K562 (cell line): ENCODE measurements at regions not wholly inside any gene's neighbourhood (a gene's known extent, or its start where the extent isn't known, plus 50 kb on each side); places are given as distances from the start of the nearest gene placed in this dataset.

ENCODE experiments used
- ATAC-seq: fragments of 200-7000 bp; cut with Tn5 transposase; 3 replicates; pipeline ENCODE4 v1.9.1; 2020; ENCODE audit warnings: moderate library complexity
- BruUV-seq: library from RNA; stranded (reverse); fragments of 400-500 nt; replicated peaks from 2 replicates; lab custom pipeline; 2021; lab: Mats Ljungman, UMichigan
- CTCF ChIA-PET: fragments of 300-600 bp; formaldehyde crosslinking; extraction: SDS; loops from one replicate; lab custom pipeline; 2021; ENCODE audit warnings: low intra/inter-chr PET ratio; lab: Yijun Ruan, JAX
- POLR2A ChIA-PET: fragments of 300-600, 350-650 bp; sonication (Branson Sonifier 250); formaldehyde crosslinking; extraction: SDS; loops from one replicate; lab custom pipeline; 2021; ENCODE audit warnings: antibody characterized with exemption, inconsistent platforms; lab: Yijun Ruan, JAX
- DNase-seq, 4 experiments: peaks; one replicate each; pipeline versions ENCODE4 v3.0.0 to v3.0.0-alpha.2; 2011 to 2018; ENCODE audit warnings: low spot score in 3 of 4, mixed read lengths in 3 of 4; ENCODE audit errors: extremely low read depth in 1 of 4
- FAIRE-seq: peaks from 2 replicates; lab custom pipeline; 2011; peaks lifted over from hg19 to GRCh38; lab: Jason Lieb, UNC
- H2AFZ ChIP-seq: 2 replicates; pipeline ENCODE4 v1.6.0; 2011; ENCODE audit warnings: low read depth, low read length, control low read depth, inconsistent platforms
- H3K27ac ChIP-seq: fragments of 200-600 bp; 3 replicates; pipeline ENCODE4 v1.8.0; 2011; ENCODE audit warnings: low read depth, mild to moderate bottlenecking, control low read depth, inconsistent platforms, low read length, moderate library complexity, mixed read lengths; ENCODE audit errors: extremely low read depth
- H3K27me3 ChIP-seq, 2 experiments: fragments of 300-600 bp in 1 of 2; 2 replicates in 1 of 2; 3 replicates in 1 of 2; pipeline versions ENCODE4 v1.6.0 to v1.8.0; 2011; ENCODE audit warnings: inconsistent platforms in 2 of 2, low read length in 2 of 2, mild to moderate bottlenecking in 1 of 2, mixed read lengths in 1 of 2, moderate library complexity in 1 of 2; ENCODE audit not compliant: control insufficient read depth in 2 of 2, insufficient read depth in 2 of 2
- H3K36me3 ChIP-seq: fragments of 300-600 bp; 3 replicates; pipeline ENCODE4 v1.8.0; 2011; ENCODE audit warnings: mild to moderate bottlenecking, low read length, inconsistent platforms; ENCODE audit not compliant: control insufficient read depth, insufficient read depth
- H3K4me1 ChIP-seq, 2 experiments: fragments of 200-600 bp in 1 of 2; replicated peaks in 1 of 2; 2 replicates in 1 of 2; 3 replicates in 1 of 2; pipeline versions ENCODE4 v1.5.1 to v1.8.0; 2011; ENCODE audit warnings: inconsistent platforms in 2 of 2, low read length in 2 of 2, mild to moderate bottlenecking in 1 of 2, mixed read lengths in 1 of 2, moderate library complexity in 1 of 2; ENCODE audit not compliant: control insufficient read depth in 2 of 2, insufficient read depth in 2 of 2
- H3K4me2 ChIP-seq: 2 replicates; pipeline ENCODE4 v1.6.1; 2011; ENCODE audit warnings: low read length, control low read depth, inconsistent platforms, mixed read lengths; ENCODE audit not compliant: insufficient read depth
- H3K4me3 ChIP-seq: fragments of 200-600 bp; sonication (generic), shearing (Covaris generic); 2 replicates; pipeline ENCODE4 v1.5.1; 2016; ENCODE audit warnings: control low read depth, inconsistent platforms
- H3K79me2 ChIP-seq: fragments of 200-600 bp; 3 replicates; pipeline ENCODE4 v1.8.0; 2011; ENCODE audit warnings: low read length, inconsistent platforms; ENCODE audit not compliant: control insufficient read depth, insufficient read depth
- H3K9ac ChIP-seq, 2 experiments: 2 replicates each; pipeline versions ENCODE4 v1.6.0 to v1.6.1; 2011; ENCODE audit warnings: low read depth in 2 of 2, low read length in 2 of 2, control low read depth in 1 of 2, inconsistent platforms in 1 of 2, mild to moderate bottlenecking in 1 of 2, mixed read lengths in 1 of 2; ENCODE audit not compliant: insufficient read depth in 1 of 2
- H3K9me1 ChIP-seq: one replicate; pipeline ENCODE4 v1.6.0; 2011; ENCODE audit warnings: inconsistent platforms, mild to moderate bottlenecking, low read length, moderate library complexity; ENCODE audit not compliant: control insufficient read depth, insufficient read depth
- H3K9me3 ChIP-seq: replicated peaks from 2 replicates; pipeline ENCODE4 v1.5.1; 2011; ENCODE audit warnings: low read depth, low read length, inconsistent platforms; ENCODE audit not compliant: control insufficient read depth, insufficient read depth
- H4K20me1 ChIP-seq: replicated peaks from 2 replicates; pipeline ENCODE4 v1.6.1; 2011; ENCODE audit warnings: low read length, inconsistent platforms, mixed read lengths; ENCODE audit not compliant: control insufficient read depth, insufficient read depth
- CREB3 ChIP-seq: fragments of 450-650 bp; conservative IDR thresholded peaks from 2 replicates; pipeline ENCODE4 v1.6.1; 2016; ENCODE audit warnings: missing genetic modification characterization, low read depth, mild to moderate bottlenecking, missing compliant biosample characterization, moderate library complexity
- E2F6 ChIP-seq, 2 experiments: IDR thresholded peaks; 2 replicates each; pipeline ENCODE4 v1.6.1; 2011; ENCODE audit warnings: borderline replicate concordance in 1 of 2, control low read depth in 1 of 2, low read depth in 1 of 2, low read length in 1 of 2, mild to moderate bottlenecking in 1 of 2, mixed read lengths in 1 of 2, moderate library complexity in 1 of 2; ENCODE audit not compliant: insufficient read depth in 1 of 2, insufficient read length in 1 of 2, poor library complexity in 1 of 2, severe bottlenecking in 1 of 2; ENCODE audit errors: extremely low read depth in 1 of 2
- FOXJ3 ChIP-seq: sonication (generic); formaldehyde crosslinking; IDR thresholded peaks from 2 replicates; pipeline ENCODE4 v1.4.0; 2020; ENCODE audit warnings: mild to moderate bottlenecking, missing genetic modification reagents
- FOXK1 ChIP-seq: sonication (generic); formaldehyde crosslinking; IDR thresholded peaks from 2 replicates; pipeline ENCODE4 v1.8.0; 2022; ENCODE audit warnings: missing genetic modification reagents, mild to moderate bottlenecking, borderline replicate concordance
- HNRNPUL1 ChIP-seq: fragments of 200-400 bp; formaldehyde crosslinking; IDR thresholded peaks from 2 replicates; pipeline ENCODE4 v1.6.1; 2017; ENCODE audit warnings: low read length
- HOMEZ ChIP-seq: fragments of 250-450 bp; sonication (Bioruptor Pico); IDR thresholded peaks from 2 replicates; pipeline ENCODE4 v1.4.0; 2020; ENCODE audit warnings: mild to moderate bottlenecking, moderate library complexity
- JUN ChIP-seq, 2 experiments: sonication (generic) in 1 of 2; formaldehyde crosslinking in 1 of 2; IDR thresholded peaks; 2 replicates each; pipeline versions ENCODE4 v1.6.1 to v1.8.0; 2012 to 2022; ENCODE audit warnings: borderline replicate concordance in 2 of 2, mild to moderate bottlenecking in 2 of 2, improper control_type of control experiment in 1 of 2, low read depth in 1 of 2, low read length in 1 of 2, missing genetic modification reagents in 1 of 2
- KAT7 ChIP-seq: sonication (generic); formaldehyde crosslinking; IDR thresholded peaks from 2 replicates; pipeline ENCODE4 v1.8.0; 2022; ENCODE audit warnings: missing genetic modification reagents, mild to moderate bottlenecking, borderline replicate concordance
- KLF1 ChIP-seq: fragments of 450-650 bp; IDR thresholded peaks from 2 replicates; pipeline ENCODE4 v1.6.1; 2016; ENCODE audit warnings: missing genetic modification characterization, missing compliant biosample characterization
- MTF1 ChIP-seq: fragments of 250-450 bp; sonication (Bioruptor Pico); IDR thresholded peaks from 2 replicates; pipeline ENCODE4 v1.9.0; 2021; ENCODE audit warnings: moderate library complexity, mild to moderate bottlenecking, inconsistent platforms, borderline replicate concordance
- SIRT6 ChIP-seq: IDR thresholded peaks from one replicate; pipeline ENCODE4 v1.6.1; 2012; ENCODE audit warnings: low read depth, mild to moderate bottlenecking, control low read depth, inconsistent platforms, low read length, moderate library complexity
- XRCC3 ChIP-seq: fragments of 450-650 bp; IDR thresholded peaks from 2 replicates; pipeline ENCODE4 v1.6.1; 2017; ENCODE audit warnings: mild to moderate bottlenecking, moderate library complexity
- ZC3H4 ChIP-seq: sonication (generic); formaldehyde crosslinking; IDR thresholded peaks from 2 replicates; pipeline ENCODE4 v1.9.0; 2021; ENCODE audit warnings: missing genetic modification reagents, borderline replicate concordance
- ZNF347 ChIP-seq: fragments of 450-650 bp; formaldehyde crosslinking; IDR thresholded peaks from 2 replicates; pipeline ENCODE4 v1.4.0; 2020; ENCODE audit warnings: low read depth, mild to moderate bottlenecking, moderate library complexity
- ZNF436 ChIP-seq: fragments of 250-450, 450-650 bp; sonication (Bioruptor Pico); formaldehyde crosslinking; IDR thresholded peaks from 2 replicates; pipeline ENCODE4 v1.7.0; 2020; ENCODE audit warnings: mild to moderate bottlenecking
- ZNF707 ChIP-seq: fragments of 250-450 bp; sonication (Bioruptor Pico); conservative IDR thresholded peaks from 2 replicates; pipeline ENCODE4 v1.8.0; 2022; ENCODE audit warnings: inconsistent platforms, mild to moderate bottlenecking, moderate library complexity
- ZNF766 ChIP-seq: fragments of 200-800 bp; sonication (Bioruptor generic); conservative IDR thresholded peaks from 2 replicates; pipeline ENCODE4 v1.6.1; 2016; ENCODE audit warnings: missing genetic modification characterization, missing compliant biosample characterization
- WGBS: fragments of 100-300 bp; shearing (Covaris generic); methylation state at CpG from one replicate; pipeline ENCODE4 v1.1.6; 2016; ENCODE audit warnings: low coverage, mixed read lengths; ENCODE audit not compliant: insufficient coverage; ENCODE audit errors: missing lambda C conversion rate; 5-methylcytosine and 5-hydroxymethylcytosine counted together
- in situ Hi-C: fragments of 300-500 bp; cut with MboI; formaldehyde crosslinking; loops from 4 replicates; pipeline ENCODE4 v1.15.0; 2018; ENCODE audit warnings: inconsistent platforms, mixed read lengths
- intact Hi-C: fragments of 100-400 bp; cut with micrococcal nuclease; formaldehyde crosslinking; loops from 2 replicates; pipeline ENCODE4 v1.14.2; 2022

- Histone ChIP-seq H3K36me3 (peaks cover 4% of the 10 kb centered on the region; the same call in 1 of the 3 replicates), H3K4me3 (no peak overlapping the region), H4K20me1 (no peaks in the 10 kb centered on the region), H2AFZ (no peak overlapping the region), H3K27ac (no peak overlapping the region), H3K9me1 (no peaks in the 10 kb centered on the region), H3K9ac (no peak overlapping the region), H3K9me3 (no peaks in the 10 kb centered on the region), H3K4me2 (no peak overlapping the region), H3K79me2 (no peaks in the 10 kb centered on the region), H3K4me1 (no peaks in the 10 kb centered on the region; a peak in 2 of 5 replicates), H3K27me3 (no peaks in the 10 kb centered on the region)
- no TSS peak for BruUV-seq
- in situ Hi-C loops: no loop called here
- intact Hi-C loops: loop anchor here (10.0 kb wide), 1 partner anchor 145 kb away; no protein-coding TSS in a partner anchor
- TF ChIP-seq MTF1 (CRISPR knock-in tag) (no peak), HOMEZ (no peak), ZNF707 (CRISPR knock-in tag) (no peak), CREB3 (tag) (no peak), ZNF766 (CRISPR knock-in tag) (no peak), FOXK1 (CRISPR knock-in tag) (no peak), JUN (IDR thresholded peaks at IDR 0.05; ENCODE audit: borderline replicate concordance, low read depth, low read length) (no peak), JUN (CRISPR knock-in tag; IDR thresholded peaks at IDR 0.05; ENCODE audit: borderline replicate concordance) (no peak), KLF1 (tag) (no peak), E2F6 (IDR thresholded peaks at IDR 0.05; ENCODE audit: borderline replicate concordance in 1 of 2, extremely low read depth in 1 of 2, insufficient read depth in 1 of 2, insufficient read length in 1 of 2, low read depth in 1 of 2, low read length in 1 of 2, poor library complexity in 1 of 2, severe bottlenecking in 1 of 2) (no peak), HNRNPUL1 (no peak), ZNF436 (CRISPR knock-in tag) (no peak), ZNF347 (no peak), KAT7 (CRISPR knock-in tag) (no peak), XRCC3 (no peak), ZC3H4 (CRISPR knock-in tag) (no peak), FOXJ3 (no peak), SIRT6 (no peak)
- 94% methylated on average over 5 of the region's 6 CpGs for WGBS
- CTCF ChIA-PET: no interaction called here
- no peak for FAIRE-seq
- no peak for DNase-seq
- no peak for ATAC-seq
- POLR2A ChIA-PET: no interaction called here
Observed at GRCh38 chr22:47769652-47770051, 1007.2 kb downstream of the TBC1D22A start.
